Muscle layer of duodenum (tissue), 2 donors: ENCODE measurements at regions not wholly inside any gene's neighbourhood (a gene's known extent, or its start where the extent isn't known, plus 50 kb on each side); places are given as distances from the start of the nearest gene placed in this dataset.
"Not testable (repeated sequence)": the region's sequence is repeated elsewhere in the genome, so short reads cannot be mapped to it uniquely, and the experiment has no call there.

Source experiments
- H3K27ac ChIP-seq: one replicate; pipeline ENCODE4 v1.7.0; 2013; ENCODE audit warnings: mild to moderate bottlenecking, low read length
- H3K27me3 ChIP-seq: one replicate; pipeline ENCODE4 v1.7.0; 2013; ENCODE audit warnings: low read depth, mild to moderate bottlenecking, control low read depth, low read length
- H3K36me3 ChIP-seq, 2 donors: one replicate each; pipeline ENCODE4 v1.7.0; 2013; ENCODE audit warnings: low read length in 2 of 2, control low read depth in 1 of 2, mild to moderate bottlenecking in 1 of 2; ENCODE audit not compliant: insufficient read depth in 2 of 2, control insufficient read depth in 1 of 2
- H3K4me1 ChIP-seq, 2 donors: one replicate each; pipeline ENCODE4 v1.7.0; 2013; ENCODE audit warnings: low read length in 2 of 2, mild to moderate bottlenecking in 2 of 2, control low read depth in 1 of 2, moderate library complexity in 1 of 2; ENCODE audit not compliant: insufficient read depth in 2 of 2, control insufficient read depth in 1 of 2
- H3K4me3 ChIP-seq, 2 donors: one replicate each; pipeline ENCODE4 v1.7.0; 2013; ENCODE audit warnings: low read length in 2 of 2, low read depth in 1 of 2, mild to moderate bottlenecking in 1 of 2
- H3K9me3 ChIP-seq, 2 donors: one replicate each; pipeline ENCODE4 v1.7.0; 2013; ENCODE audit warnings: low read length in 2 of 2, control low read depth in 1 of 2, mild to moderate bottlenecking in 1 of 2; ENCODE audit not compliant: control insufficient read depth in 1 of 2
- donor health status: healthy.

DNA sequence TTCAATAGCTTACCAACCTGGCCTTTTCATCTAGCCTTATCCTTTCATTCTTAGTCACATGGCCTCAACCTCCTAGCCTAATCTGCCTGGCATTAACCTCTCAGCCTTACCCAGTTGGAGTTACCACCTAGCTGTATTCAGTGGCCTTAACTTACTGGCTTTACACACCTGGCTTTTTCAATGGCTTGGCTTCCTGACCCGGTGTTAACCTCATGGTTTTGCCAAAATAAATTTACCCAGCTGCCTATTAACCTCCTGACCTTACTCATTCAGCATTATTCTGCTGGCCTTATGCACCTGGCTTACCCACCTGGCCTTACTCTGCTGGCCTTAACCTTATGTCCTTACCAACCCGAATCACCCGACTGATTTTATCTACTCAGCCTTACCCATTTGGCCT is 135.5 kb upstream of the ZSWIM2 start:
- no peaks in the 10 kb centered on the region for H3K4me1 ChIP-seq

DNA sequence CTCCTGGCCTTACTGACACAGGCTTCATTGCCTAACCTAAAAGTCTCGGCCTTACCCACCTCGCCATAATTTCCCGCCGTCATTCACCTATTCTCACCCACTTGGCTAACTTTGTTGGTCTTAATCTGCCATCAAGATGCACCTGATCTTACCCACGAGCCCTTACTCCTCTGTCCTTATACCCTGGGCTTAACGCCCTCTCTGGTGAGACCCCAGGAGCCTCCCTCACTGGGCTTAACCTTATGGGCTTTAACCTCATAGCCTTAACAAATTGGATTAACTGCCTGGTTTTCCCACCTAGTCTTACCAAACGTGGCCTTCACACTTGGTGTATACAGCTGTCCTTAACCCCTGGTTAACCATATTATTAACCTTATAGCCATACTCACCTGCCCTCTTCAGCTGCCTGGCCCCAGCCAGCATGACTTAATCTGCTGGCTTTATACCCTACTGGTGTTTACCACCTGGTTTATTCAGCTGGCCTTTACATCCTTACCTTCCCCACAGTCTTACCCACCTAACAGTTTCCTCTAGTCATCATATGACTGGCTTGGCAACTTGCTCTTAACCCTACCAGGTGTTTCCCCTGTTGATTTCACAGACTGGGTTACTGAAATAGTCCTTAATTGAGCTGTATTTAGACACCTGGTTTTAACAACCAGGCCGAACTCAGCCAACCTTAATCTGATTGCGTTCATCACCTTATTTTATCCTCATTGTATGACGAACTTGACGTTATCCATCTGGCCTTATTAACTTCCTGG is 132.0 kb upstream of the ZSWIM2 start:
- Histone ChIP-seq H3K27ac (no peak overlapping the region), H3K27me3 (no peaks in the 10 kb centered on the region), H3K9me3 (no peaks in the 10 kb centered on the region), H3K36me3 (no peaks in the 10 kb centered on the region), H3K4me3 (no peak overlapping the region), H3K4me1 (no peaks in the 10 kb centered on the region)

More for the DNA sequence above, 135.5 kb upstream of the ZSWIM2 start:
- peaks cover 0 to under 1% of the 10 kb centered on the region in 2 donors for H3K9me3 ChIP-seq
- no peak overlapping the region for H3K27ac ChIP-seq
- H3K36me3 ChIP-seq: no peaks in the 10 kb centered on the region
- H3K27me3 ChIP-seq: no peaks in the 10 kb centered on the region
- H3K4me3 ChIP-seq: no peak overlapping the region

DNA sequence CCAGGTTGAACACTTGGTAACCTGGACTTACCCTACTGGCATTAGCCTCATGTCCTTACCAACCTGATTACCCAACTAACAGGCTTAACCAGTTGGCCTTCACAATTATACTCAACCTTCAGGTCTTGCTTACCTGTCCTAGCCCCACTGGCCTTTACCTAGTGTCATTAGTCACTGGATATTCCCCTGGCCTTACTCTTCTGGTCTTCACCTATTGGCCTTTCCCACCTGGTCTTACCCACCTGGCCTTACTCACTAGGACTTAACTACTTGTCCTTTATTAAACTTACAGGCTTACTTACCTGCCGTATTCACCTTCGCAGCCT is 131.1 kb upstream of the ZSWIM2 start:
- Histone ChIP-seq H3K36me3 (no peaks in the 10 kb centered on the region), H3K9me3 (no peaks in the 10 kb centered on the region), H3K27me3 (no peaks in the 10 kb centered on the region), H3K4me3 (no peak overlapping the region), H3K27ac (no peak overlapping the region), H3K4me1 (no peaks in the 10 kb centered on the region)

DNA sequence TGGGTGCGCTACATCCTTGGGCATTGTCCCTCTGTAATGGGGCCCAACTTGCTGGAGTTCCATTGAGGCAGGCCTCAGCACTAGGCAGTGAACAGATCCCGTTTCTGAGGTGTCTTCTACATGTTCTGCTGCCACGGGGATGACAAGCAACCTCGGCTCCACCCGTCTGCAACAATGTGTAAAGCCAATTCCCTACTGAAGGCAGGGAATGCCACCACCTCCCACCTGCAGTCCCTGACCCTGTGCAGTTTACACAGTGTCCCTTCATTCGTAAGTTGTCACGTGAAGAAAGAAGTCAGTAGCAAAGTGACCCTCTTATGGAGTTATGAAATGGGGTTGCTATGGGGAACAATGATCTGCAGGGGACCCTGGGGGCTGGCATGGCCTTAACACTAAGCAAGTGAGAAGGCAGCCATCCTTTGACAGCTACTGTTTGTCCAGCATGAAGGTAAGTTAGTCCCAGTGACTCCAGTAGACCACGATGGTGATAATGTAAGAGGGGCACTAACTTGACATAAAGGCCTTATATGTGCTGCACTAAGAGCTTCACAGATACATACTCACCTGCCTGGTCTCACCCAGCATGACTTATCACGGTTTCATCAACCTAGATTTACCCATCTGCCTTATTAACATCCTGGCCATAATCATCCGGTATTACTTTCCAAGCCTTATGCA is 130.6 kb upstream of the ZSWIM2 start:
- H3K4me1 ChIP-seq: no peaks in the 10 kb centered on the region
- H3K27ac ChIP-seq: no peak overlapping the region
- no peaks in the 10 kb centered on the region for H3K36me3 ChIP-seq
- no peaks in the 10 kb centered on the region for H3K27me3 ChIP-seq
- H3K4me3 ChIP-seq: no peak overlapping the region
- H3K9me3 ChIP-seq: no peaks in the 10 kb centered on the region

DNA sequence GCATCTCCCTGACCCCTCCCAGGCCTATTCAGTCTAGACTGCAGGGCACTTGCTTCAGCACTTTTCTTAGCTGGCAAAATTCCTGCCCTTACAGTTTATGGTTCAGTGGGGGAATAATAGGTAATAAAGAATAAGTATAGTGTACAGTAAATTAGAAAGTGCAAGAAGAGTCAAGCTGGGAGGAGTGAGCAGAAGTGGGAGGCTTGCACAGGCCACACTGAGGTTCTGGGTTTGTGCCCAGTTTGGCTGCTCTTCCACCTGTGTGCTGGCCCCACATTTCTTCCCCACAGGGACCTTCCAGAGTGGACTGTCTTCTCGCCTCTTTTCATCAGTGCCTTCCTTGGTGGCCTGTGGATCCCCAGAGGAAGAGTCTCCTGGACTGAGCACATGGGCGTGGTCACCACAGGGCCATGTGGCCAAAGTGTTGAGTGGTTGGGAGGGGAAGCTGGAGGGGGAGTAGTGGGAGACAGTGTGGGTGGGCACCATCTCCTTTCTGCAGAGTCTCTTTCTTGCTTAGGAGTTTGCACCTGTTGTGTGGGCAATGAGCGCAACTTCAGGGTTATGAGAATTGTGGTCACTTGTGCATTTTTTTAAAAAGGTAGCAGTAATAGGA is 128.6 kb upstream of the ZSWIM2 start:
- no peaks in the 10 kb centered on the region for H3K4me1 ChIP-seq
- H3K27me3 ChIP-seq: no peaks in the 10 kb centered on the region
- no peaks in the 10 kb centered on the region for H3K36me3 ChIP-seq

DNA sequence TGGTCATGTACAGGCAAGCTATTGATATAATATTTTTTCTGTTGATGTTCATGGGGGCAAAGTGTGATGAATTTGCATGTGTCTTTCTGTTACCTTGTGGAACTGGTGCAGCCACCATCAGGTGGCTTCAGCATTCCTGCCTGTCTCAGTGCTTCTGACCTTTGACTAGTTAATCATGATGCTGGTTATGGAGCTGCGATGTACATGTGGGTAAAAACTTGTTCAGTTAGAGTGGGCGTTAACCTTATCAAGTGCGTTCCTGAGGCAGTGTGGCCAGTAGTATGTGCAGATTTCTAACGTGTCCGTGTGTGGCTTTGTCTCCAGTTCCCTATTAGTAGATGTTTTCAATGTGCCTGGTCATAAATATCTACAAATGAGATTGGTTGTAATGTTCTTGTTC is 127.4 kb upstream of the ZSWIM2 start:
- Histone ChIP-seq H3K36me3 (no peaks in the 10 kb centered on the region), H3K27me3 (no peaks in the 10 kb centered on the region), H3K4me1 (no peaks in the 10 kb centered on the region), H3K4me3 (no peak overlapping the region), H3K27ac (no peak overlapping the region), H3K9me3 (no peaks in the 10 kb centered on the region)

More for the DNA sequence above, 128.6 kb upstream of the ZSWIM2 start:
- Histone ChIP-seq H3K9me3 (no peaks in the 10 kb centered on the region), H3K27ac (no peak overlapping the region), H3K4me3 (no peak overlapping the region)

DNA sequence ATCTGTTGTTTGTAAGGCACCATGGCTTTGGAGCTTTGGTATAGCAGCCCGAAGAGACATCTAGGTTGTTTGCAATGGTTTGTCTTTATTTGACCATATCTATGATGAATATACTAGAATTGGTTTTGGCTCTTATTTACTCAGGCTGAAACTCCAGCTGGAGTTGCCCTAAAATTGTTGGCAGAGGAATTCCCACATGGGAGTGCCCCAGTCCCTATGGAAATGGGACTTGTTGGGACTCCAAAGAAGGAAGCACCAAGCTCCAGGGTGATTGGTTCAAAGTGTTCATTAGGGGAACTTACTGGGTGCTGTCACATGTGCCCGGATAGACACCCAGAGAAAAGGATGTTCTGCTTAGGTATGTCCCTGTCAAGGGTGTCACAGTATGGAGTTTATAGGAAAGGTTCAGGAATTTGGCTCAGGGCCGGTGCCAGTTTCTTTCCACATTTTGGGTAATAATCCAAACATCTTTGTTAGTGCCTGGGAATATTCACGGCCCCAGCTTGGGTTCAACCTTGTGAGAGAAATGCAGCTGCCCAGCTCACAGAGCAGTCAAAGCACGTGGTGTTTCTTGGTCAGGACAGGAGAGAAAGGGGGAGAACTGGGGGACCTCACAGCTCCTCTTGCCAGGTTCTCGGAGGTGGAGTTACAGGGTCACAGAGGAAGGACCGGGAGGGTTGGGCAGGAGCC is 123.5 kb upstream of the ZSWIM2 start:
- no peaks in the 10 kb centered on the region for H3K27me3 ChIP-seq
- no peaks in the 10 kb centered on the region for H3K4me1 ChIP-seq
- no peaks in the 10 kb centered on the region for H3K9me3 ChIP-seq
- H3K4me3 ChIP-seq: no peak overlapping the region
- H3K27ac ChIP-seq: no peak overlapping the region
- H3K36me3 ChIP-seq: no peaks in the 10 kb centered on the region

DNA sequence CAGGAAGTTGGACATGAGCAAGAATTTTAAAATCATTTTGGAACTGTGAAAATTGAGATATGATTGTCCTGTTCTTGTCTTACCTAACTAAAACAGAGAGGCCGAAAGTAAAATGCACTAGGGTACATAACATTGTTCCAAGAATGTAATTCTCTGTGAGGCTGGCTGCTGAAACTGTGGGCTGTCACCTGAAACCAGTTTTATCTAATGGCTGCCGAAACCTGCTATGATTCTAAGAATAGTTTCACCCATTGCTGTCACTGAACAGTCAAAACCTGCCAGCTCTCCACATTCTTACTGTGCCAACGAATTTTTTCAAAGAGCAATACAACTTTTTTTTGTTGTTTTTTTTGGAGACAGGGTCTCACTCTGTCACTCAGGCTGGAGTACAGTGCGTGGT is 119.3 kb upstream of the ZSWIM2 start:
- Histone ChIP-seq H3K4me3 (no peak overlapping the region), H3K9me3 (peaks cover 0 to under 1% of the 10 kb centered on the region in 2 donors)

DNA sequence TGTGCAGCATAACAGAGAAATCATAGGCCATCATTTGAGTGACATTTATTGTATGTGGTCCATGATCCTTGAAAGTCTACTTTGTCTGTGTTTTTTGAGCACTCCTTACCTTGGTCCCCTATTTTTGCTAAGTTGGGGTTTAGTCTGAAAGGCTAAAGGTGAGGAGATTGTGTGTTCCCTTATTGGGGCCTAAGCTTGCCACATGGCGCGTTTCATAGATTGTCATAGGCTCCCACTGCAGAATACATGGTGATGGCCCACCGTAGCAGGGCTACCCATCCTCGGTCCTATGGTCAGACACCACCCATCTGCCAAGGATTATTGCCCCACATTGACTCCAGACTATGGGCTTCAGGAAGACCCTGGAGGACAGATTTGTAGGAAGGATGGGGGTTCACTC is 117.0 kb upstream of the ZSWIM2 start:
- no peaks in the 10 kb centered on the region for H3K27me3 ChIP-seq
- no peaks in the 10 kb centered on the region for H3K36me3 ChIP-seq
- H3K4me1 ChIP-seq: no peaks in the 10 kb centered on the region
- H3K27ac ChIP-seq: no peak overlapping the region
- peaks cover 0 to 3% of the 10 kb centered on the region in 2 donors for H3K9me3 ChIP-seq
- no peak overlapping the region for H3K4me3 ChIP-seq

More for the DNA sequence above, 119.3 kb upstream of the ZSWIM2 start:
- H3K27ac ChIP-seq: no peak overlapping the region
- no peaks in the 10 kb centered on the region for H3K4me1 ChIP-seq
- no peaks in the 10 kb centered on the region for H3K27me3 ChIP-seq
- no peaks in the 10 kb centered on the region for H3K36me3 ChIP-seq

DNA sequence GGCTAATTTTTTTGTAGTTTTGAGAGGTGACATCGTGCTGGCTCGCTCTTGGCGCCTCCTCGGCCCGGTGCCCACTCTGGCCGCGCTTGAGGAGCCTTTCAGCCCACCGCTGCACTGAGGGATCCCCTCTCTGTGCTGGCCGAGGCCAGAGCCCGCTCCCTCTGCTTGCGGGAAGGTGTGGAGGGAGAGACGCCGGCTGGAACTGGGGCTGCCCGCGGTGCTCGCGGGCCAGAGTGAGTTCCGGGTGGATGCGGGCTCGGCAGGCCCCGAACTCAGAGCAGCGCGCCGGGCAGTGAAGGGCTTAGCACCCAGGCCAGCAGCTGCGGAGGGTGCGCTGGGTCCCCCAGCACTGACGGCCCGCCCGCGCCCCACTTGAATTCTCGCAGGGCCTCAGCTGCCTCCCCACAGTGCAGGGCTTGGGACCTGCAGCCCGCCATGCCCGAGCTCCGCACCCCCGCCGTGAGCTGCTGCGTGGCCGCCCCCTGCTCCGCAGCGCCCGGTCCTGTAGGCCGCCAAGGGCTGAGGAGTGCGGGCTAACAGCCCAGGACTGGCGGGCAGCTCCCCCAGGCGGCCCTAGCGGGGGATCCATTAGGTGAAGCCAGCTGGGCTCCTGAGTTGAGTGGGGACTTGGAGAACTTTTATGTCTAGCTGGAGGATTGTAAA is 113.2 kb upstream of the ZSWIM2 start:
- Histone ChIP-seq H3K27me3 (no peaks in the 10 kb centered on the region), H3K4me3 (no peak overlapping the region), H3K4me1 (no peaks in the 10 kb centered on the region), H3K27ac (no peak overlapping the region), H3K36me3 (no peaks in the 10 kb centered on the region), H3K9me3 (peaks cover 0 to 3% of the 10 kb centered on the region in 2 donors)

DNA sequence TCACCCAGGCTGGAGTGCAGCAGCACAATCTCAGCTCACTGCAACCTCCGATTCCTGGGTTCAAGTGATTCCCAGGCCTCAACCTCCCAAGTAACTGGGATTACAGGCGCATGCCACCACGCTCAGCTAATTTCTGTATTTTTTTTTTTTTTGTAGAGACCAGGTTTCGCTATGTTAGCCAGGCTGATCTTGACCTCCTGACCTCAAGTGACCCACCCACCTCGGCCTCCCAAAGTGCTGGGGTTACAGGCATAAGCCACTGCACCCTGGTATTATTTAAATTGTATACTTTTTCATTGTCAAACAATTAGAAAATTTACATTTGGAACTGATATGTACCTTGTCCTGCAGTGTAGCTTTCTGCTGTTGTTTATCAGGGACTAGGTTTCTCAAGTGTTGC is 111.3 kb upstream of the ZSWIM2 start:
- H3K4me3 ChIP-seq, H3K27ac ChIP-seq, H3K9me3 ChIP-seq, H3K36me3 ChIP-seq, H3K27me3 ChIP-seq, H3K4me1 ChIP-seq: not testable (repeated sequence)
